PC-9 (cell line): ENCODE measurements at regions not wholly inside any gene's neighbourhood (a gene's known extent, or its start where the extent isn't known, plus 50 kb on each side); places are given as distances from the start of the nearest gene placed in this dataset.

Experiments used
- BruUV-seq: library from RNA; stranded (reverse); fragments of 400-500 nt; replicated peaks from 2 replicates; lab custom pipeline; 2021; lab: Mats Ljungman, UMichigan
- CTCF ChIA-PET: fragments of 300-600 bp; sonication (Branson Sonifier 250); formaldehyde crosslinking; loops from one replicate; lab custom pipeline; 2022; ENCODE audit warnings: antibody characterized with exemption; lab: Charles Lee
- POLR2A ChIA-PET: fragments of 300-600 bp; sonication (Branson Sonifier 250); formaldehyde crosslinking; loops from one replicate; lab custom pipeline; 2022; ENCODE audit warnings: antibody characterized with exemption; ENCODE audit not compliant: unreplicated experiment; lab: Charles Lee
- DNase-seq, 2 experiments: peaks; one replicate each; pipeline versions ENCODE4 v3.0.0 to v3.0.0-alpha.2; 2015 to 2022; ENCODE audit warnings: mixed read lengths in 1 of 2
- H2AFZ ChIP-seq: fragments of 200-600 bp; sonication (generic); 2 replicates; pipeline ENCODE4 v1.8.1; 2017; ENCODE audit warnings: antibody characterized with exemption
- H3F3A ChIP-seq: fragments of 200-600 bp; sonication (generic); 2 replicates; pipeline ENCODE4 v1.8.1; 2017; ENCODE audit warnings: antibody characterized with exemption, mild to moderate bottlenecking, low read depth; ENCODE audit not compliant: insufficient read depth
- H3K27ac ChIP-seq: fragments of 200-600 bp; sonication (generic); 2 replicates; pipeline ENCODE4 v1.6.1; 2016; ENCODE audit warnings: mixed run types
- H3K27me3 ChIP-seq: fragments of 200-600 bp; sonication (generic); 2 replicates; pipeline ENCODE4 v1.6.1; 2016; ENCODE audit warnings: low read depth, mixed run types; ENCODE audit not compliant: insufficient read depth
- H3K36me3 ChIP-seq: fragments of 200-600 bp; sonication (generic); 2 replicates; pipeline ENCODE4 v1.6.1; 2016; ENCODE audit warnings: low read depth, mixed run types
- H3K4me1 ChIP-seq: fragments of 200-600 bp; sonication (generic); replicated peaks from 2 replicates; pipeline ENCODE4 v1.6.1; 2016; ENCODE audit warnings: mixed run types; ENCODE audit not compliant: insufficient read depth
- H3K4me2 ChIP-seq: fragments of 200-600 bp; sonication (generic); 2 replicates; pipeline ENCODE4 v1.6.1; 2017; ENCODE audit warnings: mixed run types
- H3K4me3 ChIP-seq: fragments of 200-600 bp; sonication (generic); 2 replicates; pipeline ENCODE4 v1.6.1; 2016; ENCODE audit warnings: mixed run types
- H3K79me2 ChIP-seq: fragments of 200-600 bp; sonication (generic); 2 replicates; pipeline ENCODE4 v1.6.1; 2017; ENCODE audit warnings: low read depth, mixed run types
- H3K9me2 ChIP-seq: fragments of 200-600 bp; sonication (generic); 2 replicates; pipeline ENCODE4 v1.8.1; 2017; ENCODE audit warnings: mild to moderate bottlenecking; ENCODE audit not compliant: insufficient read depth
- H3K9me3 ChIP-seq: fragments of 200-600 bp; sonication (generic); 2 replicates; pipeline ENCODE4 v1.8.1; 2016; ENCODE audit warnings: low read depth; ENCODE audit not compliant: insufficient read depth
- H4K20me1 ChIP-seq: fragments of 200-600 bp; sonication (generic); 2 replicates; pipeline ENCODE4 v1.8.1; 2017; ENCODE audit not compliant: insufficient read depth
- EZH2 ChIP-seq: fragments of 200-600 bp; sonication (generic); IDR thresholded peaks from 2 replicates; pipeline ENCODE4 v1.8.0; 2017; ENCODE audit warnings: antibody characterized with exemption, low read depth
- intact Hi-C: fragments of 100-400 bp; cut with micrococcal nuclease; formaldehyde crosslinking; loops from one replicate; pipeline ENCODE4 v1.10.0; 2022; ENCODE audit not compliant: unreplicated experiment
- TF ChIP-seq, protein P1 (sequence below): fragments of 200-600 bp; sonication (generic); conservative IDR thresholded peaks from 2 replicates; pipeline ENCODE4 v1.6.1; 2017; ENCODE audit warnings: mixed run types, antibody characterized with exemption, mild to moderate bottlenecking, moderate library complexity

DNA sequence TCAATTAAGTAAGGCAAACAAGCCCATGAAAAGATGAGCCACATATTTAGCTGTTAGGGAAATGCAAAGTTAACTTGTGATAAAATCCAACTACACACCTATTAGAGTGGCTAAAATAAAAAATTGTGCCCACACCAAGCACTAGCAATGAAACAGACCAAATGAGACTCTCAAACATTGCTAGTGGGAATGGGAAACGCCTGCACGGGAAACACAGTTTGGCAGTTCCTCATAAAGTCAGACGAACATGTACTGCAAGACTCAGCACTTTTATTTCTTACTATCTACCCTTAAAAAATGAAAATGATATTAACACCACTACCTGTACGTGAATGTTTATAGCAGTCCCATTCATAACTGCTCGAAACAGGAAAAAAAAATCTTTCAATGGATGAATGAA is 392.1 kb upstream of the NOX3 start:
- no peaks in the 10 kb centered on the region; the same call in 1 of the 2 replicates for H3K9me2 ChIP-seq
- H3K9me3 ChIP-seq = peaks cover 6% of the 10 kb centered on the region; the same call in 1 of the 2 replicates
- no peak overlapping the region for H3K27ac ChIP-seq
- DNase-seq = no peak
- CTCF ChIA-PET = no interaction called here
- H3F3A ChIP-seq = no peaks in the 10 kb centered on the region
- POLR2A ChIA-PET = no interaction called here
- no peaks in the 10 kb centered on the region for H4K20me1 ChIP-seq
- H3K79me2 ChIP-seq = no peaks in the 10 kb centered on the region
- no peak overlapping the region for H3K4me3 ChIP-seq
- H3K36me3 ChIP-seq = no peaks in the 10 kb centered on the region
- intact Hi-C loops = no loop called here
- no peak overlapping the region for H2AFZ ChIP-seq
- no TSS peak for BruUV-seq
- no peak overlapping the region for H3K4me2 ChIP-seq
- no peaks in the 10 kb centered on the region; the same call in 1 of the 2 replicates for H3K4me1 ChIP-seq
- no peaks in the 10 kb centered on the region for H3K27me3 ChIP-seq
- TF ChIP-seq EZH2 = no peak

DNA sequence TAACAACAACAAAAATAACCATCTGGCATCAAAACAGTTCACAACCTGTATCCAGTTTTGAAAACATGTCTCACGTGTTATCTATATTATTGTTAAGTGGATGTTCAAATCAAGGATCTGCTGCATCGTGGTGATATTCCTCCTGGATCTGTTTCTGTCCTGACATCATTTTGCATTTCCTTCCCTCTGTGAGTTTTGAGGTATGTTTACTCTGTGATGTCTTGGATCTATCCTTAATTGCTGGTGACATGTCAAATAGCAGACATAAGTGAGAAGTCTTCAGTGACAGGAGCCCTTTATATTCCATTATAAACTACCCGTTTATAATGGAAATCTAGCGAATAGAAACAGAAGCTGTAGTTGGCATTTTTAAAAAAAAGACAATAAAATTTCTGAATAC is 381.8 kb upstream of the NOX3 start:
- Histone ChIP-seq H3K4me3 (no peak overlapping the region), H3F3A (no peaks in the 10 kb centered on the region), H3K9me3 (no peaks in the 10 kb centered on the region), H3K4me1 (no peaks in the 10 kb centered on the region), H3K27me3 (no peaks in the 10 kb centered on the region), H3K79me2 (no peaks in the 10 kb centered on the region), H3K27ac (no peak overlapping the region), H2AFZ (no peak overlapping the region), H4K20me1 (no peaks in the 10 kb centered on the region), H3K4me2 (no peak overlapping the region), H3K9me2 (0 out of 2 replicates have a peak, but pooled peaks cover 2% of the 10 kb centered on the region), H3K36me3 (no peaks in the 10 kb centered on the region)
- intact Hi-C loops = no loop called here
- TF ChIP-seq, protein P1, sequence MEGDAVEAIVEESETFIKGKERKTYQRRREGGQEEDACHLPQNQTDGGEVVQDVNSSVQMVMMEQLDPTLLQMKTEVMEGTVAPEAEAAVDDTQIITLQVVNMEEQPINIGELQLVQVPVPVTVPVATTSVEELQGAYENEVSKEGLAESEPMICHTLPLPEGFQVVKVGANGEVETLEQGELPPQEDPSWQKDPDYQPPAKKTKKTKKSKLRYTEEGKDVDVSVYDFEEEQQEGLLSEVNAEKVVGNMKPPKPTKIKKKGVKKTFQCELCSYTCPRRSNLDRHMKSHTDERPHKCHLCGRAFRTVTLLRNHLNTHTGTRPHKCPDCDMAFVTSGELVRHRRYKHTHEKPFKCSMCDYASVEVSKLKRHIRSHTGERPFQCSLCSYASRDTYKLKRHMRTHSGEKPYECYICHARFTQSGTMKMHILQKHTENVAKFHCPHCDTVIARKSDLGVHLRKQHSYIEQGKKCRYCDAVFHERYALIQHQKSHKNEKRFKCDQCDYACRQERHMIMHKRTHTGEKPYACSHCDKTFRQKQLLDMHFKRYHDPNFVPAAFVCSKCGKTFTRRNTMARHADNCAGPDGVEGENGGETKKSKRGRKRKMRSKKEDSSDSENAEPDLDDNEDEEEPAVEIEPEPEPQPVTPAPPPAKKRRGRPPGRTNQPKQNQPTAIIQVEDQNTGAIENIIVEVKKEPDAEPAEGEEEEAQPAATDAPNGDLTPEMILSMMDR = no peak
- no peak for TF ChIP-seq EZH2
- BruUV-seq = no TSS peak
- ChIA-PET CTCF (no interaction called here), POLR2A (no interaction called here)
- DNase-seq = no peak

DNA sequence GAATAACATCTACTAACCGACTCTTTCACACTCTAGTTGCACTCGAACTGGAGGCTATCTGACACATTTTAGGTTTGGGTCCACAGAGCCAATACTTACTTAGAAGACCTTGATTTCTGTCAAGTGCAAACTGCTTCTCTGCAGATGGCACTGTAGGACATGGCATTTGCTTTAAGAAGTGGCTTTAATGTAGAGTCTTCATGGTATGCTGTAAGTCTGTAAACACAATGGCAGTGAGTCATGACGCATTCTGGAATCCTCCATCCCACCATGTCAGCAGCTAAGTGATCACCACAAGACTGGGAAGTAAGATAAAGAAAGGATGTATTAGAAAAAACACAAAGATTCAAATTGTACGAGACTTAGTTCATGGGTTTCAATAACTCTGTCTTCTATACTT is 377.0 kb upstream of the NOX3 start:
- Histone ChIP-seq H3K79me2 (no peaks in the 10 kb centered on the region), H3K4me1 (no peaks in the 10 kb centered on the region), H3K27ac (no peak overlapping the region), H3K4me2 (no peak overlapping the region), H2AFZ (no peak overlapping the region), H3K36me3 (no peaks in the 10 kb centered on the region), H3K27me3 (no peaks in the 10 kb centered on the region), H3K9me3 (no peaks in the 10 kb centered on the region), H3F3A (no peaks in the 10 kb centered on the region), H3K4me3 (no peak overlapping the region), H4K20me1 (no peaks in the 10 kb centered on the region), H3K9me2 (0 out of 2 replicates have a peak, but pooled peaks cover 3% of the 10 kb centered on the region)
- TF ChIP-seq, protein P1 = no peak
- TF ChIP-seq EZH2 = no peak
- intact Hi-C loops = no loop called here
- BruUV-seq = no TSS peak
- no peak for DNase-seq
- CTCF ChIA-PET = no interaction called here
- POLR2A ChIA-PET = no interaction called here

DNA sequence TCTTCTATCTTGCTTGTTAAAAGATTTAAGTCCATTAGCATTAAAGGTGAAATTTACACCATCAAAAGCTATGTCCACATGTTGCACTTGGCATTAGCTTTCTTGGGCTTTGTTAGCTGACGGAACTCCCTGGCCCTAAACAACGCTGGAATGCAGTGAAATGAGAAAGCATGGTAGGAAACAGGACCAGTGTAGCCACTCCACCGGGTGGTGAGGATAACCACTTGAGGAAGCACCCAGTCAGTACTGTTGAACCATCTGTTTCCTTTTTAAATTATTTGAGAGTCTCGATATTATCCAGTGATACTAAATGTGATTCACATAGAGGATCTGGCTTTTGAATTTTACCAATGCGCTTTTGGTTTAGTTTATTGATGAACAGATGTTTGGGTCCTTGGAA is 374.9 kb upstream of the NOX3 start:
- Histone ChIP-seq H2AFZ (no peak overlapping the region), H4K20me1 (no peaks in the 10 kb centered on the region)
- BruUV-seq = no TSS peak

More for the DNA sequence above, 374.9 kb upstream of the NOX3 start:
- intact Hi-C loops = no loop called here
- H3K27ac ChIP-seq = no peak overlapping the region
- ChIA-PET POLR2A (no interaction called here), CTCF (no interaction called here)
- no peak overlapping the region for H3K4me3 ChIP-seq
- no peaks in the 10 kb centered on the region for H3K79me2 ChIP-seq
- H3K4me1 ChIP-seq = no peaks in the 10 kb centered on the region
- no peaks in the 10 kb centered on the region for H3K36me3 ChIP-seq
- no peaks in the 10 kb centered on the region for H3K27me3 ChIP-seq
- H3K9me3 ChIP-seq = no peaks in the 10 kb centered on the region
- no peak for DNase-seq
- TF ChIP-seq, protein P1 = no peak
- TF ChIP-seq EZH2 = no peak
- H3F3A ChIP-seq = no peaks in the 10 kb centered on the region
- 0 out of 2 replicates have a peak, but pooled peaks cover 3% of the 10 kb centered on the region for H3K9me2 ChIP-seq
- no peak overlapping the region for H3K4me2 ChIP-seq
